Muscle layer of duodenum (tissue), 2 donors: ENCODE measurements at regions not wholly inside any gene's neighbourhood (a gene's known extent, or its start where the extent isn't known, plus 50 kb on each side); places are given as distances from the start of the nearest gene placed in this dataset.

Source experiments
- H3K27ac ChIP-seq: one replicate; pipeline ENCODE4 v1.7.0; 2013; ENCODE audit warnings: mild to moderate bottlenecking, low read length
- H3K27me3 ChIP-seq: one replicate; pipeline ENCODE4 v1.7.0; 2013; ENCODE audit warnings: low read depth, mild to moderate bottlenecking, control low read depth, low read length
- H3K36me3 ChIP-seq, 2 donors: one replicate each; pipeline ENCODE4 v1.7.0; 2013; ENCODE audit warnings: low read length in 2 of 2, control low read depth in 1 of 2, mild to moderate bottlenecking in 1 of 2; ENCODE audit not compliant: insufficient read depth in 2 of 2, control insufficient read depth in 1 of 2
- H3K4me1 ChIP-seq, 2 donors: one replicate each; pipeline ENCODE4 v1.7.0; 2013; ENCODE audit warnings: low read length in 2 of 2, mild to moderate bottlenecking in 2 of 2, control low read depth in 1 of 2, moderate library complexity in 1 of 2; ENCODE audit not compliant: insufficient read depth in 2 of 2, control insufficient read depth in 1 of 2
- H3K4me3 ChIP-seq, 2 donors: one replicate each; pipeline ENCODE4 v1.7.0; 2013; ENCODE audit warnings: low read length in 2 of 2, low read depth in 1 of 2, mild to moderate bottlenecking in 1 of 2
- H3K9me3 ChIP-seq, 2 donors: one replicate each; pipeline ENCODE4 v1.7.0; 2013; ENCODE audit warnings: low read length in 2 of 2, control low read depth in 1 of 2, mild to moderate bottlenecking in 1 of 2; ENCODE audit not compliant: control insufficient read depth in 1 of 2
- donor health status: healthy.

DNA sequence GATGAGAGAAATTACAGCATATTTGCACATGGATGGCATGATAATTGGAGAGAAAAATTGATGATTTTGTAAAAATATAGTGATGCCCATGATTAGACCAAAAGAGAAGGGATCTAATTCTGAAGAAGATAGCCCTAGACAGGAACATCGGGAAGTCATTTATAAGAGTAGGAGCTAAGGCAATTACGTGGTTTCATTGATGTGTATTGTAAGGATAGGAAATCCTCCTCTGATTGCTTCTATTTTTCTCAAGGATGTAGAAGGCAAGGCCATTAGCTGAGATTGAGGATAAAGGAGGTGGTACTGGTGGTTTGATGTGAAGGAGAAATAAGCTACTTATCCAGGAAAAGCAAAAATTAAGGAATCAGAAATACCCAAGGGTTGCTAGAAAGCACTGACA, 176.5 kb upstream of the SOX11 start:
- peaks cover 0 to 4% of the 10 kb centered on the region in 2 donors for H3K4me1 ChIP-seq
- no peak overlapping the region for H3K4me3 ChIP-seq
- H3K27me3 ChIP-seq = no peaks in the 10 kb centered on the region
- H3K9me3 ChIP-seq = no peaks in the 10 kb centered on the region
- no peaks in the 10 kb centered on the region for H3K36me3 ChIP-seq
- H3K27ac ChIP-seq = no peak overlapping the region

- Histone ChIP-seq H3K4me1 (peaks cover 0 to 6% of the 10 kb centered on the region in 2 donors), H3K36me3 (no peaks in the 10 kb centered on the region), H3K9me3 (no peaks in the 10 kb centered on the region), H3K27me3 (no peaks in the 10 kb centered on the region), H3K27ac (no peak overlapping the region), H3K4me3 (no peak overlapping the region)
Observed at GRCh38 chr2:5519286-5519685, 172.9 kb upstream of the SOX11 start.

- H3K4me1 ChIP-seq = peaks cover 0 to 6% of the 10 kb centered on the region in 2 donors
- H3K27me3 ChIP-seq = no peaks in the 10 kb centered on the region
- no peaks in the 10 kb centered on the region for H3K36me3 ChIP-seq
- H3K4me3 ChIP-seq = no peak overlapping the region
- H3K9me3 ChIP-seq = no peaks in the 10 kb centered on the region
- no peak overlapping the region for H3K27ac ChIP-seq
Observed at GRCh38 chr2:5520463-5520972, 171.7 kb upstream of the SOX11 start.

DNA sequence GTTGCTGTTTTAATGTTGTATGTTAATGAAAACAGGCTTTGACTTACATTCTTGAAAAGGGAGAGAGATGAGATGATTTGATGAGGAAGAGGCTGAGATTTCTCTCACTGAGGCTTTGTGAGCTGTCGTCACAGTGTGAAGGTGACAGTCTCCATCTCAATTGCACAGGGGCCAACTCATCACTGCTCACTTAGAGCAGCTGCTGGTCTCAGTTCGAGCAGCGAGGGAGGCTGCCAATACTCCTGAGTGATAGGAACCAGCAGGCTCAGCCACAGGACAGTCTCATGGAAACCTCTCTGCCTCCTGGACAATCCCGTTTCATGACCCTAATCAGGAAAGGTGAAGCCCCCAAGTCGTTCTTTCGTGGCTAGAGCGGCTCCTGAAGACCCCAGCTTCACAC, 170.7 kb upstream of the SOX11 start:
- no peak overlapping the region for H3K4me3 ChIP-seq
- no peaks in the 10 kb centered on the region for H3K9me3 ChIP-seq
- H3K36me3 ChIP-seq = no peaks in the 10 kb centered on the region
- peaks cover 0 to 6% of the 10 kb centered on the region in 2 donors for H3K4me1 ChIP-seq
- H3K27ac ChIP-seq = no peak overlapping the region
- no peaks in the 10 kb centered on the region for H3K27me3 ChIP-seq

- no peak overlapping the region for H3K4me3 ChIP-seq
- no peaks in the 10 kb centered on the region for H3K36me3 ChIP-seq
- no peaks in the 10 kb centered on the region for H3K9me3 ChIP-seq
- no peak overlapping the region for H3K27ac ChIP-seq
- H3K27me3 ChIP-seq = no peaks in the 10 kb centered on the region
- H3K4me1 ChIP-seq = peaks cover 0 to 6% of the 10 kb centered on the region in 2 donors
Observed at GRCh38 chr2:5524551-5524950, 167.6 kb upstream of the SOX11 start.

- Histone ChIP-seq H3K4me3 (no peak overlapping the region), H3K9me3 (no peaks in the 10 kb centered on the region), H3K36me3 (no peaks in the 10 kb centered on the region), H3K27me3 (no peaks in the 10 kb centered on the region), H3K4me1 (no peaks in the 10 kb centered on the region), H3K27ac (no peak overlapping the region)
Observed at GRCh38 chr2:5528706-5529105, 163.5 kb upstream of the SOX11 start.

GRCh38 chr2:5530011-5530696, 162.0 kb upstream of the SOX11 start:
- no peaks in the 10 kb centered on the region for H3K27me3 ChIP-seq
- no peaks in the 10 kb centered on the region for H3K9me3 ChIP-seq
- H3K4me1 ChIP-seq = no peaks in the 10 kb centered on the region
- H3K4me3 ChIP-seq = no peak overlapping the region
- H3K27ac ChIP-seq = no peak overlapping the region
- no peaks in the 10 kb centered on the region for H3K36me3 ChIP-seq

GRCh38 chr2:5535301-5535700, 156.9 kb upstream of the SOX11 start:
- no peak overlapping the region for H3K27ac ChIP-seq
- no peaks in the 10 kb centered on the region for H3K27me3 ChIP-seq
- no peaks in the 10 kb centered on the region for H3K4me1 ChIP-seq
- H3K9me3 ChIP-seq = no peaks in the 10 kb centered on the region
- no peaks in the 10 kb centered on the region for H3K36me3 ChIP-seq
- H3K4me3 ChIP-seq = no peak overlapping the region

DNA sequence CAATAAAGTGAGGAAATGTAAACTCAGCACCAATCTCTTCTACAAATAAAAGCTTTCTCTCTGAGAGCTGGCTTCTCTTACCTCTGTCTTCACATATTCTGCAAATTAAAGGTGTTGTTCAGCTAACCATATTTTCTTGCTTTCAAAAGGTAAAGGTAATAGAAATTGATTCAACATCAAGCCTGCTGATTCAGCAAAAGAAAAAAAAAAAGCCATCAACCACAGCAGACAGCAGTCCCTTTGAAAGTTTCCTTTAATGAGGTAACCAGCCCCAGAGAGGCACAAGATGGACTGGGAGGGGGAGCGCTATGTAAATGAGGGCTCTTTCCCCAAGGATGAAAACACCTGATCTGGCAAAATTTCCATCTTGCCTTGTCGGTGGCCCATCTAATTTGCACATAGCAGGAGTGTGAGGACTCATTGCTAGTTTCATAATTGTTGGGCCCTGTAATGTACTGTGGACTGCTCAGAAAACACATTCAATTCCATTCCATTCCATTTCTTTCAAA, 154.9 kb upstream of the SOX11 start:
- H3K27ac ChIP-seq = no peak overlapping the region
- H3K9me3 ChIP-seq = no peaks in the 10 kb centered on the region
- H3K36me3 ChIP-seq = no peaks in the 10 kb centered on the region
- no peaks in the 10 kb centered on the region for H3K4me1 ChIP-seq
- no peak overlapping the region for H3K4me3 ChIP-seq
- H3K27me3 ChIP-seq = no peaks in the 10 kb centered on the region

- no peaks in the 10 kb centered on the region for H3K4me1 ChIP-seq
- H3K27me3 ChIP-seq = no peaks in the 10 kb centered on the region
- H3K27ac ChIP-seq = no peak overlapping the region
- no peaks in the 10 kb centered on the region for H3K36me3 ChIP-seq
- no peak overlapping the region for H3K4me3 ChIP-seq
- H3K9me3 ChIP-seq = no peaks in the 10 kb centered on the region
Observed at GRCh38 chr2:5538313-5538712, 153.9 kb upstream of the SOX11 start.

DNA sequence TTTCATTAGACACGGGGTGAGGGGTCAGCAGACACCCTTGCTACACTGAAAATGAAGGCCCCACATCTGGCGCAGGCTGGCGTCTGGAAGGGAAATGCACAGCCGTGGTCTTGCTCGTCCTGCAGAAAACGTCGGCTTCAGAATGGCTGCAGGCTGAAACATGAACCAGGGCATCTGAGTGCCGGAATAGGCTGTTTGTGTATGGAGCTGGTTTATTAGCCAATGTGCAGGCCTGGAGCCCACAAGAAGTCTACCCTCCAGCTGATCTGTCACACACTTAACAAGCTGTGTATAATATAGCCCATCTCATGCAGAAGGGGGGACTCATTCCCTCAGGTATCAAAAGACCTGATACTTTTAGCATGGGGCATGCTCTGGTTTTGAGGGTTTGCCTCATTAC, 153.4 kb upstream of the SOX11 start:
- Histone ChIP-seq H3K27ac (no peak overlapping the region), H3K4me1 (no peaks in the 10 kb centered on the region), H3K27me3 (no peaks in the 10 kb centered on the region), H3K36me3 (no peaks in the 10 kb centered on the region), H3K4me3 (no peak overlapping the region), H3K9me3 (no peaks in the 10 kb centered on the region)
